ENCODE measurements at regions not wholly inside any gene's neighbourhood (a gene's known extent, or its start where the extent isn't known, plus 50 kb on each side); places are given as distances from the start of the nearest gene placed in this dataset.

- TF ChIP-seq CTCF (IDR thresholded peaks at IDR 0.05): no peak
- no peak for TF ChIP-seq POLR2A (IDR thresholded peaks at IDR 0.05)
Measured at GRCh38 chr3:20747741-20748140, 561.7 kb upstream of the SGO1 start.

All from thyroid gland (tissue), 4 donors.